NCI-H2107 treated with DMSO at 0.1 percent for 48 hours (cell line): ENCODE measurements at regions not wholly inside any gene's neighbourhood (a gene's known extent, or its start where the extent isn't known, plus 50 kb on each side); places are given as distances from the start of the nearest gene placed in this dataset.
"Not testable (repeated sequence)": the region's sequence is repeated elsewhere in the genome, so short reads cannot be mapped to it uniquely, and the experiment has no call there.

Source experiments
- DNase-seq: peaks from one replicate; lab custom pipeline; 2025; ENCODE audit not compliant: unreplicated experiment; lab: John Stamatoyannopoulos, UW

GRCh38 chr1:198416296-198416695 lies 124.2 kb downstream of the ATP6V1G3 start:
- DNase-seq: no peak

GRCh38 chr1:198411240-198411639 lies 129.2 kb downstream of the ATP6V1G3 start:
- DNase-seq: no peak

- no peak for DNase-seq
Measured at GRCh38 chr1:198408716-198409115, 131.8 kb downstream of the ATP6V1G3 start.

GRCh38 chr1:198404632-198405031 lies 135.8 kb downstream of the ATP6V1G3 start:
- not testable (repeated sequence) for DNase-seq

- no peak for DNase-seq
Measured at GRCh38 chr1:198400063-198400462, 140.4 kb downstream of the ATP6V1G3 start.

- no peak for DNase-seq
Measured at GRCh38 chr1:198399452-198399851, 141.0 kb downstream of the ATP6V1G3 start.

GRCh38 chr1:198397208-198397808 lies 143.2 kb downstream of the ATP6V1G3 start:
- DNase-seq: no peak

- no peak for DNase-seq
Measured at GRCh38 chr1:198391393-198392020, 149.0 kb downstream of the ATP6V1G3 start.

GRCh38 chr1:198387587-198387986 lies 152.9 kb downstream of the ATP6V1G3 start:
- DNase-seq: no peak

- no peak for DNase-seq
Measured at GRCh38 chr1:198380275-198380674, 160.2 kb downstream of the ATP6V1G3 start.

GRCh38 chr1:198377702-198378101 lies 162.8 kb downstream of the ATP6V1G3 start:
- no peak for DNase-seq

GRCh38 chr1:198374288-198374687 lies 166.2 kb downstream of the ATP6V1G3 start:
- no peak for DNase-seq

GRCh38 chr1:198373376-198373775 lies 167.1 kb downstream of the ATP6V1G3 start:
- DNase-seq: no peak
